Activated CD4-positive, CD25-positive, alpha-beta regulatory T cell treated with anti-CD3 and anti-CD28 coated beads, Interleukin-2, amount 50 U/mL, for 24 hours (primary cell): ENCODE measurements at regions not wholly inside any gene's neighbourhood (a gene's known extent, or its start where the extent isn't known, plus 50 kb on each side); places are given as distances from the start of the nearest gene placed in this dataset.
A peak's percentile ranks its signal among the peaks of the same experiment; 100 is the strongest.

Experiments
- ATAC-seq, 2 donors: fragments of 150-1000 bp; cut with Tn5 transposase; one replicate each; pipeline ENCODE4 v1.10.0; 2021; ENCODE audit warnings: mild to moderate bottlenecking in 1 of 2, moderate library complexity in 1 of 2

DNA sequence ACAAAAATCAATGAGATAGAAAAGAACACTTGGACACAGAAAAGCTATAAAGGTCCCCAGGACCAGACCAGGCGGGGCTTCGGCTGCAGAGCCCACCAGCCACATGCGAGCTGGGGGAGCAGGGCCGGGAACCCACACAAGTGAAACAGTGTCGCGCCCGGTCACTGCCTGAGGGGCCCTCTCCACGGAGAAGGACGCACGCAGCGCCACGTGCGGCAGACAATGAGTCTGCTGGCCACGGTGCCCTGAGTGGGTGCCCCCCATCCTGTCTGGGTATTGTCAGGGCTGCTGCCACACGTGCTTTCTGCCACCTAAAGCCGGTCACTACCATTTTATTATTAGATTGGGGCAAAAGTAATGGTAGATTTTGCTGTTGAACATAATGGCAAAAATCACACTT, 207.9 kb upstream of the HDAC4 start:
- ATAC-seq, result no peak

DNA sequence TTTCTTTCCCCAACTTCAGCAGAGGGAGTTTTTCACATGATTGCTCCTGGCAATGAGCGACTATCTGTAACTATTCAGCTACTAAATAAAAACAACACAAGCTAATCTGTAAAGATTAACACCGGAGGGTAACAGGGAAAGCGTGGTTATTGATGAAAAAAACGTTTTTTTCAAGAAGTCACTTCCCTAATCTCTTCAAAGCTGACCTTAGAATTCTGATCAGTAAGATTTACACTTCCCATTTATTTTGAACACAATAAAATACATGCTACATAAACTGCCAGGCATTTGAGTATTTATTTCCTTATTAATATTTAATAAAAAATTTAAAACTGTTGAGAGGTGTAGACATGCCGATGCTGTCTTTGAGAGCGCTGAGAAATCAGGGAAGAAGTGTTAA, 207.4 kb upstream of the HDAC4 start:
- ATAC-seq, result no peak

GRCh38 chr2:239607517-239608191, 206.8 kb upstream of the HDAC4 start:
- no peak for ATAC-seq

GRCh38 chr2:239606741-239607516, 206.1 kb upstream of the HDAC4 start:
- ATAC-seq, result no peak

- ATAC-seq, result no peak
Observed at GRCh38 chr2:239605976-239606375, 205.2 kb upstream of the HDAC4 start.

- ATAC-seq, result no peak
Observed at GRCh38 chr2:239605409-239605808, 204.6 kb upstream of the HDAC4 start.

DNA sequence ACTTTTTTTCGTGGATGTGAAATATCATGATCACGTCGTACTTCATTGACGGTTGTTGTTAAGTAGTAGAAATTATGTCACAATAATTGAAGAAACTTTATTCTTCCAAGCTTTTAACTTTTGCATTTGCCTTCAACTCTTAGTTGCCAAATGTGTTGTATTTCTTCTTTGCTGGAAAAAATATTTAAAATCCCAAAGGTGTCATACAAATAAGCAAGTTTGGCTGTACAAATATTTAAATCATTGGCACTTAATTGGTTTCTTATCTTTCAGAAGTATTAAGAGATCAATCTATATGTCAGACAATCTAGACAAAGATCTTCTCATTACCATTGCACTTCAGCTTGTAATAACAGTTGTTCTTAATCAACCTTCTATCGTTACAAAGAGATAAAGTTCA, 204.0 kb upstream of the HDAC4 start:
- no peak for ATAC-seq

DNA sequence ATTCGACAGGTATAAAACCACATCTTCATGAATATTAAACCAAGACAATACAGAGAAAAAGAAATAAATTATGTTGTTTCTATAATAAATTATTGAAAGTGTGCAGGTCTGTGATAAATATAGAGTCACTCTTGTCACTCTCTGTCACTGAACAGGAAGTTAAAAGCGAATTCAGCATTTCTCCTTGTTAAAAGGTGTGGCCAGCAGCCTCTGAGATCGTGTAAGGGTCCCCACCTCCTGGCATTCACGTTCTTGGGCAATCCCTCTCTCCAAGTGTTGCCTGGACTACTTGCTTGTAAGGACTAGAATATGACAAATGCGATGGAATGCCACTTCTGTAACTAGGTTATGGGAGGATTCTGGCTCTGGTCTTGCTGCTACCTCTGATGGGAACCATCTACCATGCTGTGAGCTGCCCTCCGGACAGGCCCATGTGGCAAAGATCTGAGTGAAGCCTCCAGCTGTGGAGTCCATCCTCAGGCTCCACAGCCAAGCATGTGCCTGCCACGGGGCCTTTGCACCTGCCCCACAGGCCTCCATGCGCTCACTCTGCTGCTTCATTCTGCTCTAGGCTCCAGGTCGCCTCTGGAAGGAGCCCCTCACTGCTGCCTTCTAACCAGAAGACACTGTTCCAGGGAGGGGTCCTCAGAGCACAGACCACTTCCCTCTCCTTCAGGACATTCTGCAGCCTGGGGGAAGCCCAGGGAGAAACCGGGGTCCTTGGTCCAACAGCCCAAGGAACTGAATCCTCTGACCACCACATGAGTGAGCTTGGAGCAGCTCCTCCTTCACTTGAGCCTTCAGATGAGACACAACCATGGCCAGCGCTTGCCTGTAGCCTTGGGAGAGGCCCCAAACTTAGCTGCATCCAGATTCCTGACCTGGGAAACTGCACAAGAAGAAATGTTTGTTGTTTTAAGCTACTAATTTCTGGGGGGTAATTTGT, 202.9 kb upstream of the HDAC4 start:
- no peak for ATAC-seq

DNA sequence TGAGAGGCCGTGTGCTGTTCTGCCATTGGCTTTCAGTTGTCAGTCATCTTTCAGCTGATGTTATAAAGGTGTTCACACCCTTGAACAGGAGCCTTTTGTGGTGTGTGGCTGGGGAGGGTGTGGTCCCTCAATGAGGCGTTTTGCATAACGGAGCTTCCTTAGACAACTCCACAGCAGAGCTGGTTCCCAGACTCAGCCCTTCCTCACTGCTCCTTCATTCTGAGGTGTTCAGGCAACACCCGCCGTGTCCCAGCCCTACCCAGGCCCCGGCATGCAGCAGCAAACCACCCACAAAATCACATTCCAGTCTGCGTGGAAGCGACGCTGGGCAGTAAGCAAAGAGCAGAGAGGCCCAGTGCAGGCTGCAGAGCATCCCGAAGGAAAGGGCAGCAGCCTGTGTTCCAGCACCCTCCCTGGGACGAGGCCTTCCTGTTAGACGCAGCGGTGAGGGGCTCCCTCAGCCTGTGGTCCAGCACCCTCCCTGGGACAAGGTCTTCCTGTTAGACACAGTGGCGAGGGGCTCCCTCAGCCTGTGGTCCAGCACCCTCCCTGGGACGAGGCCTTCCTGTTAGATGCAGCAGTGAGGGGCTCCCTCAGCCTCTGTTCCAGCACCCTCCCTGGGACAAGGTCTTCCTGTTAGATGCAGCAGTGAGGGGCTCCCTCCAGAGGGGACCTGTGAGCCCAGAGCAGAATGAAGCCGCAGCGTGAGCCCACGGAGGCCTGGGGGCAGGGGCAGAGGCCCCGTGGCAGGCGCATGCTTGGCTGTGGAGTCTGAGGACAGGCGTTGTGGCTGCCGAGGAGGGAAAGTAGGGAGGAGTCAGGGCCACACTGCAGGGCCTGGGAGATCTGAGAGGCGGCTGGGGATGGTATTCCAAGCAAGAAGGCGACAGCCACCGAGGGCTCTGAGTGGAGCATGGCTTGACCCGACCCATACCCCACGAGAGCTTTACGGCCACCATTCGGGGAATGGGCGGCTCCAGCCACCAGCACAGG, 201.8 kb upstream of the HDAC4 start:
- ATAC-seq, result peak in 1 of 2 donors; percentile 13

DNA sequence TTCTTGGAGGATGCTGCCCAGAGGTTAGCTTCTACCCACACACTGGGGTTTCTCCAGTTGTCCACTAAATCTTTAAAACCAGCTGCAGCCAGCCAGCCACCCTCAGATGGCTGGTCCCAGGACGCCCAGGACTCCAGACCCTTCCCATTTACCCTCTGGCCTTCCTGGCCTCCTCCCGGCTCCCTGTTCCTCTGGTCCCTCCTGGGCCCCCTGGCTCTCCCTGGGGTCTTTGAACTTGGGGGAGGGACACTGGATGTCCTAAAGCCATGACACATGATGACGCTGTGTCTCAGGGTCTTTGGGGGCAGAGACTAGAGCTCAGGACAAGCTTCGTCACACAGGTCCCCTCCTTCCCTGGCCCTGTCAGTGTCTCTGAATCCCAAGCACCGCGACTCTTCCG, 201.1 kb upstream of the HDAC4 start:
- no peak for ATAC-seq

GRCh38 chr2:239601201-239601851, 200.5 kb upstream of the HDAC4 start:
- no peak for ATAC-seq

DNA sequence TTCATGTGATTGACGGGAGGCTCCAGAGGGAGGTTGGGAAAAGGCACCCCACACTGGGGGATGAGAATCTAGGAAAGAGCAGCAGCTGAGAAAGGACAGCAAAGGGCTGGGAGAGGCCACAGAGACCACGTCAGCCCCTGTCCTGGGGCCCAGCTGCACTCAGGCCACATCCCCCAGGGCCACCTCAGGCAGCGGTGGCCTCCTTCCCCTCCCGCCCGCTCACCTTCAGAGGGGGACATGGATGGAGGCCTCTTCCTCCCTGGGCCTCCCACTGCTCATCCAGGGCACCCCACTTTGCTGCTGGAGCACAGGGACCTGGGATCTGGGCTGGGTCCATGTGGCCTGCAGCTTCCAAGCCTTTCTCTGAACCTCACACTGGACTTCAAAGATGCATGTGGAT, 199.8 kb upstream of the HDAC4 start:
- ATAC-seq, result no peak

DNA sequence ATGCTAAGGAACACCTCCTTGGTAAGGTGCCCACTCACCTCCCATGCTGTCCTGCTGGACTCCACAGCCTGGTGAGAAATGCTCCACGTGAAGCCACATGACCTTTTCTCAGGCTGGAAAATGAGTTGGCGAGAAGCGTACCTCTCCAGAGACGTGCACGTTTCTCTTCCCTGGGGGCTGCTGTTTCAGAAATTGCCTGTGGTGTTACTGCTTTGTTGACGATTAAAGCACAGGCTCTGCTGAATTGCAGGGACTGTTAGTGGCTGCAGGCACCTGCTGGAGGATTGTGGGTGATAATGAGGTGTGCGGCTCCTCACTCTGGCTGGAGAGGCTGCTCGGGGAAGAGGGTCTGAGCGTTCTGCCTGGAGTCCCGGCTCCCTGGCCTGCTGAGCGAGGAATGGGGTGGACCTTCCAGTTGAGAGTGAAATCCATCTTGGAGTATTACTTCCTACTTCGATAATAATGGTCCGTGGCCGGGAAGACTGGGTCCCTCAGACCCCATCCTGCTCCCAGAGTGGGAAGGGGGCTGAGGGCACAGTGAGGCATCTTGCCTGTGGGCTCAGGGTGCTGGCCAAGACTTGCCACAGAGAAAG, 199.3 kb upstream of the HDAC4 start:
- ATAC-seq, result no peak

DNA sequence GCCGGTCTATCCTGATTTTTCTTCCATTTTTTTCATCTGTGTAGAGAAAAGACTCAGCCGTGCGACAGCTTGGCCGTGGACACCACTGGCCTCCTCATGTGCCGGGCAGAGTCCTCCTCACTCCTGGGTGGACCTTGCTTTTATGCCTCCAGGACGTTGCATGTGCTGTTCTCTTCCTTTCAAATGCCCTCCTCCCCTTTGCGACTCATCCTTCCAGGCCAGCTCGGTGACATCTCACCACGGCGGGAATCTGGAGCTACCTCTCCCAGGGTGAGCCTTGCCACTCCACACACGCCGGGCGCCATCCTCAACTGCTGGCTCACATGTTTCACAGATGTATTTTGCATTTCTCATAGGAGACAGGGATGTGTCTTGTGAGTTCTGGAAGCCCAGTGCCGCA, 198.5 kb upstream of the HDAC4 start:
- ATAC-seq, result no peak

DNA sequence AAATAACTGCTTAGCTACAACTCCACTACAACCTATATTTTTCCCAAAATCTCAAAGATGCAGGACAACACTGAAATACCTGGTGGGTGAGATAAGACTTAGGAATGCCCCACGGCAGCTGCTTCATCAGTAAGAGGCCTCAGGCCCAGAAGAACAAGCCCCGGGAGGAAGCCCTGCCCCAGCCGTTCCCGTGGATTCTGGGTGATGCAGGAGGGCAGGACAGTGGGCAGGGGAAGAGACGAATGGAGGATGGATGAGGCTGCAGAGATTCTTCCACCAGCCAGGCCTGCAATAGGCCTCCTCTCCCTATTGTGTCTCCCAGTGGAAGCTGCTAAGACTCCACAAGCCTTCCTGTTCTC, 197.9 kb upstream of the HDAC4 start:
- ATAC-seq, result no peak

- ATAC-seq, result no peak
Observed at GRCh38 chr2:239598011-239598731, 197.4 kb upstream of the HDAC4 start.

DNA sequence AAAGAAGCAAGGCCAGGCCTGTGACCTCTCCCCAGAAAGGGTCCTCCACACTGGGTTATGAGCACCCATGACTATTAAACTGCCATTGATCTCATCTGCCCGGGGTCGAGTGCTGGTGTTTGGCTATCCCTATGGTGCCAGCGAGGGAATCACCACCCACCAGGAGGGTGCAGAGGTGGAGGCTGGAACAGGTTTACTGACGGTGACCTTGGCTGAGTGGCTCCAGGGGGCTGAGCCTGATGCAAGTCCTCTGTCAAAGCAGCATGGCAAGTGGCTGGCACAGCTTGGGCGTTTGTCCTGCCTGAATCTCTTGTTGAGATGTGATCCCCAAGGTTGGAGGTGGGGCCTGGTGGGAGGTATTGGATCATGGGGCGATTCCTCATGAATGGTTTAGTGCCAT, 196.4 kb upstream of the HDAC4 start:
- ATAC-seq, result no peak

DNA sequence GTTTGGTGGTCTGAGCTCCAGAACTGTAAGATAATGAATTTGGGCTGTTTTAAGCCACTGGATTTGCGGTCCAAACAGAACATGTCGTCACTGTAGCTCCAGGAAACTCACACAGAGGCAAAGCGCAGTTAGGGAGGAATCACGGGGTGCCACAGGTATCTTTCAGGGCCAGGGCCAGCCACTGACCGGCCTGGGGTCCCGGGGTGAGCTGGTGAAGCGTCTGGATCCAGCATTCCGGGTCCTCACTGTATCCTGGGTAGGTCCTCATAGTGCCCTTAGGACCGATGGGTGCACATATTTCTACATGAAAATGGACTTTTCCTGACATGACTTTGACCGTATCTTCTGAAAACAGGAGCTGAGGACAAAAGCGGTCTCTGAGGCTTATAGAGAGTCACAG, 196.0 kb upstream of the HDAC4 start:
- ATAC-seq, result no peak

DNA sequence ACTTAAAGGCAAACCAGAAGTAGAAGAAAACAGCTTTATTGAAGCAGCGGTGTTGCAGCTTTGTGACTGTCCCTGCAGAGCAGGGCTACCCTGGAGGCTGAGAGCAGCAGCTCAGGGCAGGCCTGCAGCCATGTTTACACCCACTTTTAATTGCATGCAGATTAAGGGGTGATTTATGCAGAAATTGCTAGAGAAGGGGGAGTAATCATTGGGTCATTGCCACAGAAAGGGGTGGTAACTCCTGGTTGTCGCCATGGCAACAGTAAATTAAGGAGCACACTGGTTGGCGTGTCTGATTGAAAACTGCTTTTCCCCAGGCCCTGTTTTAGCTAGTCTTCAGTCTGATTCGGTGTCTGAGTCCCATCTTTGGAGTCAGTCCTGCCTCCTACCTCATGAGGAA, 195.4 kb upstream of the HDAC4 start:
- ATAC-seq, result no peak

- no peak for ATAC-seq
Observed at GRCh38 chr2:239595726-239596125, 194.9 kb upstream of the HDAC4 start.
